WI38 (cell line): ENCODE measurements at regions not wholly inside any gene's neighbourhood (a gene's known extent, or its start where the extent isn't known, plus 50 kb on each side); places are given as distances from the start of the nearest gene placed in this dataset.

Experiments used
- H3K4me3 ChIP-seq: 2 replicates; pipeline ENCODE4 v1.5.1; 2011; ENCODE audit warnings: low read depth, mild to moderate bottlenecking, control low read depth, low read length
- TF ChIP-seq, protein P1 (sequence below): IDR thresholded peaks from 2 replicates; pipeline ENCODE4 v1.5.1; 2012; ENCODE audit warnings: low read depth, mild to moderate bottlenecking, control low read depth, low read length

- TF ChIP-seq, protein P1, sequence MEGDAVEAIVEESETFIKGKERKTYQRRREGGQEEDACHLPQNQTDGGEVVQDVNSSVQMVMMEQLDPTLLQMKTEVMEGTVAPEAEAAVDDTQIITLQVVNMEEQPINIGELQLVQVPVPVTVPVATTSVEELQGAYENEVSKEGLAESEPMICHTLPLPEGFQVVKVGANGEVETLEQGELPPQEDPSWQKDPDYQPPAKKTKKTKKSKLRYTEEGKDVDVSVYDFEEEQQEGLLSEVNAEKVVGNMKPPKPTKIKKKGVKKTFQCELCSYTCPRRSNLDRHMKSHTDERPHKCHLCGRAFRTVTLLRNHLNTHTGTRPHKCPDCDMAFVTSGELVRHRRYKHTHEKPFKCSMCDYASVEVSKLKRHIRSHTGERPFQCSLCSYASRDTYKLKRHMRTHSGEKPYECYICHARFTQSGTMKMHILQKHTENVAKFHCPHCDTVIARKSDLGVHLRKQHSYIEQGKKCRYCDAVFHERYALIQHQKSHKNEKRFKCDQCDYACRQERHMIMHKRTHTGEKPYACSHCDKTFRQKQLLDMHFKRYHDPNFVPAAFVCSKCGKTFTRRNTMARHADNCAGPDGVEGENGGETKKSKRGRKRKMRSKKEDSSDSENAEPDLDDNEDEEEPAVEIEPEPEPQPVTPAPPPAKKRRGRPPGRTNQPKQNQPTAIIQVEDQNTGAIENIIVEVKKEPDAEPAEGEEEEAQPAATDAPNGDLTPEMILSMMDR, result no peak
Observed at GRCh38 chr6:140061110-140062042, 686.9 kb upstream of the CITED2 start.

GRCh38 chr6:140059947-140060346, 685.5 kb upstream of the CITED2 start:
- H3K4me3 ChIP-seq, result no peak overlapping the region
- TF ChIP-seq, protein P1, result no peak

More at GRCh38 chr6:140061110-140062042, 686.9 kb upstream of the CITED2 start:
- H3K4me3 ChIP-seq, result no peak overlapping the region

DNA sequence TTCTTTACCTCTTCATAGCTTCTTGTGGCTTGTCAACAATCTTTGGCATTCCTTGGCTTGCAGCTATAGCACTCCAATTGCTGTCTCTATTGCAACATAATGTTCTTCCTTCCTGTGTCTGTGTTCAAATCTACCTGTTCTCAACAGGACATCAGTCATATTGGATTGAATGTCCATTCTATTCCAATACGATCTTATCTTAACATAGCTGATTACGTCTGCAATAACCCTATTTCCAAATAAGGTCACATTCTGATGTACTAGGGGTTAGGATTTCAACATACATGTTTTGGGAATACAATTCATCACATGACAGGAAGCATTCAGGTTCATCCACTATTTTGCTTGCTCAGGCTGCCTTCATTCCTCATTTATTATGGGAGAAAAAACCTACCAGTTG, 684.4 kb upstream of the CITED2 start:
- TF ChIP-seq, protein P1, result no peak
- no peak overlapping the region for H3K4me3 ChIP-seq

GRCh38 chr6:140052736-140053729, 678.6 kb upstream of the CITED2 start:
- H3K4me3 ChIP-seq, result no peak overlapping the region
- TF ChIP-seq, protein P1, result peak; percentile 44; the same call in 1 of the 2 replicates

- TF ChIP-seq, protein P1, result no peak
- no peak overlapping the region for H3K4me3 ChIP-seq
Observed at GRCh38 chr6:140051521-140052512, 677.4 kb upstream of the CITED2 start.

- no peak overlapping the region for H3K4me3 ChIP-seq
- TF ChIP-seq, protein P1, result no peak
Observed at GRCh38 chr6:140050101-140050995, 675.9 kb upstream of the CITED2 start.
